HUES64 (cell line): ENCODE measurements at regions not wholly inside any gene's neighbourhood (a gene's known extent, or its start where the extent isn't known, plus 50 kb on each side); places are given as distances from the start of the nearest gene placed in this dataset.

Source experiments
- H3K27ac ChIP-seq: 2 replicates; pipeline ENCODE4 v1.7.0; 2013; ENCODE audit warnings: low read depth, low read length, inconsistent platforms
- H3K27me3 ChIP-seq: 2 replicates; pipeline ENCODE4 v1.6.1; 2013; ENCODE audit warnings: mild to moderate bottlenecking, low read length; ENCODE audit not compliant: insufficient read depth
- H3K36me3 ChIP-seq: 2 replicates; pipeline ENCODE4 v1.6.1; 2013; ENCODE audit warnings: mild to moderate bottlenecking, low read length; ENCODE audit not compliant: insufficient read depth
- H3K4me1 ChIP-seq: 2 replicates; pipeline ENCODE4 v1.6.1; 2013; ENCODE audit warnings: mild to moderate bottlenecking, low read length, moderate library complexity; ENCODE audit not compliant: insufficient read depth
- H3K4me3 ChIP-seq: 2 replicates; pipeline ENCODE4 v1.5.1; 2013; ENCODE audit warnings: mild to moderate bottlenecking, low read length, moderate library complexity
- H3K9ac ChIP-seq: 2 replicates; pipeline ENCODE4 v1.6.1; 2013; ENCODE audit warnings: mild to moderate bottlenecking, low read depth, low read length
- H3K9me3 ChIP-seq: 2 replicates; pipeline ENCODE4 v1.6.1; 2013; ENCODE audit warnings: low read depth, low read length; ENCODE audit not compliant: insufficient read depth
- WGBS: fragments of 150-250, 120-280 bp; methylation state at CpG from one replicate; pipeline ENCODE4 v1.1.7; 2013; ENCODE audit warnings: missing lambda C conversion rate; 5-methylcytosine and 5-hydroxymethylcytosine counted together

GRCh38 chr20:37622728-37623127 lies 71.1 kb upstream of the CTNNBL1 start:
- Histone ChIP-seq H3K36me3 (no peaks in the 10 kb centered on the region), H3K9me3 (no peaks in the 10 kb centered on the region), H3K4me1 (no peaks in the 10 kb centered on the region), H3K27me3 (no peaks in the 10 kb centered on the region), H3K4me3 (no peak overlapping the region), H3K27ac (no peak overlapping the region), H3K9ac (no peak overlapping the region)
- 51% methylated on average over 5 of the region's 5 CpGs for WGBS

- Histone ChIP-seq H3K27ac (no peak overlapping the region), H3K9me3 (no peaks in the 10 kb centered on the region), H3K27me3 (no peaks in the 10 kb centered on the region; the same call in 1 of the 2 replicates), H3K4me1 (no peaks in the 10 kb centered on the region), H3K36me3 (no peaks in the 10 kb centered on the region), H3K9ac (no peak overlapping the region), H3K4me3 (no peak overlapping the region)
- 82% methylated on average over 2 of the region's 2 CpGs for WGBS
These were observed 74.3 kb upstream of the CTNNBL1 start for GRCh38 chr20:37619496-37619895.

GRCh38 chr20:37616110-37616425 lies 77.8 kb upstream of the CTNNBL1 start:
- WGBS: 60% methylated on average over 2 of the region's 2 CpGs
- Histone ChIP-seq H3K4me1 (no peaks in the 10 kb centered on the region), H3K36me3 (no peaks in the 10 kb centered on the region), H3K9ac (no peak overlapping the region), H3K27me3 (no peaks in the 10 kb centered on the region; the same call in 1 of the 2 replicates), H3K4me3 (no peak overlapping the region), H3K27ac (no peak overlapping the region), H3K9me3 (no peaks in the 10 kb centered on the region)

- Histone ChIP-seq H3K4me3 (no peak overlapping the region), H3K9ac (no peak overlapping the region), H3K27ac (no peak overlapping the region), H3K9me3 (no peaks in the 10 kb centered on the region), H3K27me3 (no peaks in the 10 kb centered on the region; the same call in 1 of the 2 replicates), H3K36me3 (no peaks in the 10 kb centered on the region), H3K4me1 (no peaks in the 10 kb centered on the region)
- 42% methylated on average over 5 of the region's 5 CpGs for WGBS
These were observed 78.3 kb upstream of the CTNNBL1 start for GRCh38 chr20:37615340-37616109.

- 100% methylated on average over 1 of the region's 1 CpG for WGBS
- H3K4me3 ChIP-seq: no peak overlapping the region
These were observed 82.0 kb upstream of the CTNNBL1 start for GRCh38 chr20:37611852-37612251.

GRCh38 chr20:37611346-37611745 lies 82.5 kb upstream of the CTNNBL1 start:
- Histone ChIP-seq H3K4me3 (no peak overlapping the region), H3K9me3 (no peaks in the 10 kb centered on the region), H3K9ac (no peak overlapping the region), H3K36me3 (no peaks in the 10 kb centered on the region), H3K27ac (no peak overlapping the region), H3K27me3 (no peaks in the 10 kb centered on the region), H3K4me1 (no peaks in the 10 kb centered on the region)
- WGBS: 89% methylated on average over 9 of the region's 9 CpGs

More at GRCh38 chr20:37611852-37612251, 82.0 kb upstream of the CTNNBL1 start:
- Histone ChIP-seq H3K4me1 (no peaks in the 10 kb centered on the region), H3K9me3 (no peaks in the 10 kb centered on the region), H3K27ac (no peak overlapping the region), H3K36me3 (no peaks in the 10 kb centered on the region), H3K9ac (no peak overlapping the region), H3K27me3 (no peaks in the 10 kb centered on the region)

GRCh38 chr20:37610203-37610798 lies 82.6 kb upstream of the BLCAP start:
- no peaks in the 10 kb centered on the region for H3K27me3 ChIP-seq
- WGBS: 82% methylated on average over 14 of the region's 14 CpGs

GRCh38 chr20:37602634-37603033 lies 75.0 kb upstream of the BLCAP start:
- no peak overlapping the region for H3K9ac ChIP-seq
- no peaks in the 10 kb centered on the region for H3K9me3 ChIP-seq
- no peaks in the 10 kb centered on the region for H3K36me3 ChIP-seq
- H3K4me1 ChIP-seq: peaks cover 12% of the 10 kb centered on the region
- WGBS: 85% methylated on average over 5 of the region's 6 CpGs
- H3K27me3 ChIP-seq: no peaks in the 10 kb centered on the region
- H3K4me3 ChIP-seq: no peak overlapping the region
- no peak overlapping the region for H3K27ac ChIP-seq

More at GRCh38 chr20:37610203-37610798, 82.6 kb upstream of the BLCAP start:
- no peaks in the 10 kb centered on the region for H3K36me3 ChIP-seq
- no peak overlapping the region for H3K27ac ChIP-seq
- H3K9ac ChIP-seq: no peak overlapping the region
- H3K4me1 ChIP-seq: no peaks in the 10 kb centered on the region
- no peaks in the 10 kb centered on the region for H3K9me3 ChIP-seq
- H3K4me3 ChIP-seq: no peak overlapping the region

GRCh38 chr20:37600486-37600885 lies 72.8 kb upstream of the BLCAP start:
- 78% methylated on average over 3 of the region's 3 CpGs for WGBS
- H3K9me3 ChIP-seq: no peaks in the 10 kb centered on the region
- no peak overlapping the region for H3K9ac ChIP-seq
- no peak overlapping the region for H3K27ac ChIP-seq
- H3K4me3 ChIP-seq: no peak overlapping the region
- no peaks in the 10 kb centered on the region for H3K27me3 ChIP-seq
- H3K4me1 ChIP-seq: peaks cover 15% of the 10 kb centered on the region
- H3K36me3 ChIP-seq: no peaks in the 10 kb centered on the region

- Histone ChIP-seq H3K36me3 (no peaks in the 10 kb centered on the region), H3K27me3 (no peaks in the 10 kb centered on the region), H3K4me3 (peak overlapping the region; percentile 54; the same call in 1 of the 2 replicates), H3K9ac (no peak overlapping the region), H3K9me3 (no peaks in the 10 kb centered on the region), H3K4me1 (peaks cover 15% of the 10 kb centered on the region), H3K27ac (no peak overlapping the region)
- 78% methylated on average over 8 of the region's 10 CpGs for WGBS
These were observed 71.1 kb upstream of the BLCAP start for GRCh38 chr20:37598575-37599342.

- Histone ChIP-seq H3K9me3 (no peaks in the 10 kb centered on the region), H3K27me3 (no peaks in the 10 kb centered on the region), H3K9ac (peak overlapping the region; percentile 64), H3K4me1 (peaks cover 15% of the 10 kb centered on the region), H3K4me3 (peak overlapping the region; percentile 54), H3K36me3 (no peaks in the 10 kb centered on the region), H3K27ac (peak overlapping the region; percentile 25; the same call in 1 of the 2 replicates)
- 10% methylated on average over 22 of the region's 24 CpGs for WGBS
These were observed 70.4 kb upstream of the BLCAP start for GRCh38 chr20:37598100-37598543.
